ENCODE measurements at regions not wholly inside any gene's neighbourhood (a gene's known extent, or its start where the extent isn't known, plus 50 kb on each side); places are given as distances from the start of the nearest gene placed in this dataset.

DNA sequence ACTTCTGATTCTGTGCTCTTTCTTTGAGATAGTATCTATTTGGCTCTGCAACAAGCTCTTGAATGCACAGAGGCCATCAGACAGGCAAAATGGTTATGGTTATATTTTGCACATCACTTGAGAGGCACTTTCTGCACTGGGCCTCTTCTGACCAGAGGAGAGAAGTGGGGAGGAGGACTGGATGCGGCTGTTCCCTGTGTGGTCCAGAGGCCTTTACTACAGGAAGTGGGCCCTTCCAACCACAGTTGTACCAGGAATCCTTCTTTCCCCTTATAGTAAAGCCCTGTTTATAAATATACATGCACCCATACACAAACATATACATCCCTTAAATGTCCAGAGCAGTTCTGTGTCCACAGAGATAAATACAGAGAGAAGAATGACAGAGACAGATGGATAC lies 182.7 kb upstream of the HHIP start:
- POLR2A ChIA-PET: no interaction called here
- Mint-ChIP-seq H3K9me3 (no peaks in the 10 kb centered on the region), H3K4me1 (no peaks in the 10 kb centered on the region), H3K27ac (no peak overlapping the region), H3K36me3 (no peaks in the 10 kb centered on the region), H3K27me3 (peaks cover 0 to 12% (median 2%) of the 10 kb centered on the region in 5 donors), H3K4me3 (no peak overlapping the region)
- DNase-seq (no peak), ATAC-seq (no peak)

GRCh38 chr4:144463896-144464295 lies 182.1 kb upstream of the HHIP start:
- Mint-ChIP-seq H3K36me3 (no peaks in the 10 kb centered on the region), H3K27ac (no peak overlapping the region), H3K4me3 (no peak overlapping the region), H3K4me1 (no peaks in the 10 kb centered on the region), H3K27me3 (peaks cover 0 to 8% (median 0%) of the 10 kb centered on the region in 5 donors), H3K9me3 (no peaks in the 10 kb centered on the region)
- DNase-seq (no peak), ATAC-seq (no peak)
- POLR2A ChIA-PET: no interaction called here

DNA sequence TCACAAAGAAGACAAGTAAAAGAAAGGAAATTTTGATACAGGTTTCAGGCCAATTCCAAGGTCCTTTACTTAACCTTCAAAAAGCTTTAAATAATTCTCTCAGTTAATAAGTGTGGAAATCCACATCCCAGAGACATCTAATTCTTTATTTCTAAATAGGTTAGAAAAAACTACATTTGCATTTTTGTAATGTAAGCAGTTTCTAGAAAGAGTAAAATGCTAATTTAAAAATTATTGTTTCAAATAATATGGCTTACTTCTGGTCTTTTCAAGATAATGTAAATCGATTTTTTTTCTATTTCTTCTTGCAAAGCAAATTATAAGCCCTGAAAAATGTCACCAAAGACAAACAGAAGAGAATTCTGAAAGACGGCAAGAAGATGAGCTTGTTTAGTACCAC lies 180.4 kb upstream of the HHIP start:
- Mint-ChIP-seq H3K27ac (no peak overlapping the region), H3K9me3 (no peaks in the 10 kb centered on the region), H3K36me3 (no peaks in the 10 kb centered on the region), H3K27me3 (no peaks in the 10 kb centered on the region), H3K4me3 (no peak overlapping the region), H3K4me1 (no peaks in the 10 kb centered on the region)
- ATAC-seq: no peak
- no peak for DNase-seq
- POLR2A ChIA-PET: no interaction called here

DNA sequence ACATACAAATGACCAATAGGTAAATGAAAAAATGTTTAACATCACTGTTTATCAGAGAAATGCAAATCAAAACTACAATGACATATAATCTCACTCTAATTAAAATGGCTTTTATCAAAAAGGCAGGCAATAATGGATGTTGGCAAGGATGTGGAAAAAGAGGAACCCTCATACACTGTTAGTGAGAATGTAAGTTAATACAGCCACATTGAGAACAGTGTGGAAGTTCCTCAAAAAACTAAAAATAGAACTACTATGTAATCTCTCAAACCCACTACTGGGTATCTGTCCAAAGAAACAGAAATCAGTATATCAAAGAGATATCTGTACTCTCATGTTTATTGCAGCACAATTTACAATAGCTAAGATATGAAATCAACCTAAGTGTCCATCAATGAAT lies 165.9 kb upstream of the HHIP start:
- no peak for ATAC-seq
- H3K4me1 Mint-ChIP-seq: no peaks in the 10 kb centered on the region
- peaks cover 0 to 24% (median 8%) of the 10 kb centered on the region in 9 donors for H3K9me3 Mint-ChIP-seq
- no peak overlapping the region for H3K4me3 Mint-ChIP-seq
- H3K27me3 Mint-ChIP-seq: peaks cover 0 to 11% (median 2%) of the 10 kb centered on the region in 5 donors
- no peak overlapping the region for H3K27ac Mint-ChIP-seq
- no peak for DNase-seq
- POLR2A ChIA-PET: no interaction called here
- H3K36me3 Mint-ChIP-seq: peaks cover 0 to 11% (median 0%) of the 10 kb centered on the region in 3 donors

DNA sequence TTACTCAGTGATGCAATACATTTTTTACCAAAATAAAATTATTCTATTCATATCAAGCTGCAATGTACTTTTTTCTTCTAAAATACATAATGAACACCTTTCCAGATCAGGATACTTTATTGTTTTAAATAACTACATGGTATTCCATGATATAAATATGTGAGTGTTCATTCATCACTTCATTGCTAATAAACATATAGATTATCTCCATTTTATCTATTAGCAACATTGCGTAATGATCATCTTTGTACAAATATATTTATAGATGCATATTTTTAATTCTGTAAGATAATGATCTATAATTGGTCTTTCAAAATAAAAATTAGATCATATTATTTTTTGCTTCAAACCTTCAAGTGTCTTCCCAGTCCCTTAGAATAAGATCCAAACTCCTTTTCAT lies 156.1 kb upstream of the HHIP start:
- Mint-ChIP-seq H3K9me3 (peaks cover 0 to 13% (median 5%) of the 10 kb centered on the region in 9 donors), H3K27ac (no peak overlapping the region), H3K4me3 (no peak overlapping the region), H3K4me1 (no peaks in the 10 kb centered on the region), H3K36me3 (no peaks in the 10 kb centered on the region), H3K27me3 (peaks cover 0 to 4% (median 0%) of the 10 kb centered on the region in 5 donors)
- DNase-seq: no peak
- ATAC-seq: no peak
- POLR2A ChIA-PET: no interaction called here

- Mint-ChIP-seq H3K4me1 (no peaks in the 10 kb centered on the region), H3K27me3 (peaks cover 0 to 2% (median 0%) of the 10 kb centered on the region in 5 donors), H3K36me3 (no peaks in the 10 kb centered on the region), H3K27ac (no peak overlapping the region), H3K9me3 (no peaks in the 10 kb centered on the region), H3K4me3 (no peak overlapping the region)
- DNase-seq: no peak
- no peak for ATAC-seq
- POLR2A ChIA-PET: no interaction called here
Measured at GRCh38 chr4:144494280-144494679, 151.7 kb upstream of the HHIP start.

GRCh38 chr4:144495944-144496343 lies 150.0 kb upstream of the HHIP start:
- Mint-ChIP-seq H3K27ac (no peak overlapping the region), H3K36me3 (no peaks in the 10 kb centered on the region)

DNA sequence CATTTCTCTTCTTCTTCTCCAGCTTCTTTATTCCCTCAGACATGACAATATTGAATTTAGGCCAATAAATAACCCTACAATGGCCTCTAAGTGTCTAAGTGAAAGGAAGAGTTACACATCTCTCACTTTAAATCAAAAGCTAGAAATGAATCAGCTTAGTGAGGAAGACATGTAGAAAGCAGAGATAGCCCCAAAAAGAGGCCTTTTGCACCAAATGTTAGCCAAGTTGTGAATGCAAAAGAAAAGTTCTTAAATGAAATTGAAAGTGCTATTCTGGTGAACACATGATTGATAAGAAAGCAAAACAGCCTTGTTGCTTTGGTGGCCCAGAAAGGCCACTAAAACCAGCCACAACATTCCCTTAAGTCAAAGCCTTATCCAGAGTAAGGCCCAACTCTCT lies 146.2 kb upstream of the HHIP start:
- POLR2A ChIA-PET: no interaction called here
- Mint-ChIP-seq H3K4me3 (no peak overlapping the region), H3K36me3 (no peaks in the 10 kb centered on the region), H3K4me1 (peaks cover 0 to 2% (median 0%) of the 10 kb centered on the region in 4 donors), H3K27ac (no peak overlapping the region), H3K27me3 (peaks cover 0 to 2% (median 0%) of the 10 kb centered on the region in 5 donors), H3K9me3 (peaks cover 0 to 2% (median 0%) of the 10 kb centered on the region in 9 donors)
- DNase-seq (no peak), ATAC-seq (no peak)

More at GRCh38 chr4:144495944-144496343, 150.0 kb upstream of the HHIP start:
- POLR2A ChIA-PET: no interaction called here
- Mint-ChIP-seq H3K4me3 (no peak overlapping the region), H3K9me3 (no peaks in the 10 kb centered on the region), H3K4me1 (no peaks in the 10 kb centered on the region), H3K27me3 (peaks cover 0 to 2% (median 0%) of the 10 kb centered on the region in 5 donors)
- no peak for DNase-seq
- no peak for ATAC-seq

GRCh38 chr4:144501231-144501780 lies 144.7 kb upstream of the HHIP start:
- no peak overlapping the region for H3K4me3 Mint-ChIP-seq
- DNase-seq (no peak), ATAC-seq (no peak)
- H3K4me1 Mint-ChIP-seq: peaks cover 0 to 2% (median 0%) of the 10 kb centered on the region in 4 donors
- no peak overlapping the region for H3K27ac Mint-ChIP-seq
- peaks cover 0 to 5% (median 0%) of the 10 kb centered on the region in 5 donors for H3K27me3 Mint-ChIP-seq
- POLR2A ChIA-PET: no interaction called here
- no peaks in the 10 kb centered on the region for H3K36me3 Mint-ChIP-seq
- H3K9me3 Mint-ChIP-seq: peaks cover 0 to 2% (median 0%) of the 10 kb centered on the region in 9 donors

- H3K36me3 Mint-ChIP-seq: no peaks in the 10 kb centered on the region
- POLR2A ChIA-PET: no interaction called here
Measured at GRCh38 chr4:144504883-144505282, 141.1 kb upstream of the HHIP start.

GRCh38 chr4:144507311-144508101 lies 138.4 kb upstream of the HHIP start:
- H3K9me3 Mint-ChIP-seq: peaks cover 0 to 2% (median 0%) of the 10 kb centered on the region in 9 donors
- POLR2A ChIA-PET: no interaction called here
- H3K27me3 Mint-ChIP-seq: peaks cover 0 to 8% (median 0%) of the 10 kb centered on the region in 5 donors
- H3K4me1 Mint-ChIP-seq: no peaks in the 10 kb centered on the region
- H3K36me3 Mint-ChIP-seq: no peaks in the 10 kb centered on the region
- DNase-seq: no peak
- H3K27ac Mint-ChIP-seq: no peak overlapping the region
- ATAC-seq: no peak
- no peak overlapping the region for H3K4me3 Mint-ChIP-seq

More at GRCh38 chr4:144504883-144505282, 141.1 kb upstream of the HHIP start:
- Mint-ChIP-seq H3K4me1 (peaks cover 0 to 2% (median 0%) of the 10 kb centered on the region in 4 donors), H3K27me3 (peaks cover 0 to 8% (median 2%) of the 10 kb centered on the region in 5 donors), H3K4me3 (no peak overlapping the region), H3K9me3 (peaks cover 0 to 2% (median 0%) of the 10 kb centered on the region in 9 donors), H3K27ac (no peak overlapping the region)
- DNase-seq (no peak), ATAC-seq (no peak)

DNA sequence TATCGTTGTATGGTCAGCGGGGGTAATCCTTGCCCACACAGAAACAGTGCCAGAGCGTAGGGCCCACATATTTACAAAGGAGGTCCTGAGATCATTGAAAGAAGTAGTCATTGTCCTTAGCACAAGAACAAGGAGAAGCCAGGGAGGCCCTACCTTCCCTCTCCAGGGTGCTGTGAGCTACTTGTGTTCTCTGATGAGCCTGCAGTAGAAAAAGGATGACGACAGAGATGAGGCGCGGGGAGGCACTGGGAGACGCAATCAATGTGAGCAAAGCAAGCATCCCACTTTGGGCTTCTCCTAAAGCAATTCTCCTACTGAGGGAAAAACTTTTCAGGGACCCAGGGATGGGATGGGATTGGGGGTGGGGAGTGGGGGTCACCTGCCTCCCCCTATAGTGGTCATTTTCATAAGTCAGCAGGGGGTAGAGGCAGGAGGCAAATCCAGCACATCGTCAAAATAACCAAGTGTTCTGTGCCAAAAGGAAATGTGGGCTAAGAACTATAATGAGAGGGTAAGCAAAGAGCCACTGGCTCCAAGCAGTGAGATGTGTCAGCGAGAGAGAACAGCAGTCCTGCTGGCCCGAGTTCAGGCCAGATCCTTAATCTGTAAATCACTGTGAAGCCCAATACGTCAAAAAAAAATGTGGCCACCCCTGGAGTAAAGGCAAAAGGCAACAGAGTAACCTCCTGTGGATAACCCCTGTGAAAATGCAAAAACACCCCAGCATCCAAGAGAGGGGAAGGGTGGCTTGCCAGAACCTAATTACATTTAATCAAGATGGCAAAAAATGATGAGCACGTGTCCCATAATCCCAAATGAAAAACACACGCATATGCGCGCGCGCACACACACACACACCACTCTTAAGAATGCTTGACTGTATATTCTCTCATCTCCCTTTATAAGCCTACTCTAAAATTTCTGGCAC lies 136.6 kb upstream of the HHIP start:
- Mint-ChIP-seq H3K36me3 (no peaks in the 10 kb centered on the region), H3K4me1 (no peaks in the 10 kb centered on the region), H3K9me3 (peaks cover 0 to 2% (median 0%) of the 10 kb centered on the region in 9 donors), H3K27ac (no peak overlapping the region), H3K27me3 (peaks cover 0 to 8% (median 0%) of the 10 kb centered on the region in 5 donors), H3K4me3 (no peak overlapping the region)
- ATAC-seq (no peak), DNase-seq (no peak)
- POLR2A ChIA-PET: no interaction called here

DNA sequence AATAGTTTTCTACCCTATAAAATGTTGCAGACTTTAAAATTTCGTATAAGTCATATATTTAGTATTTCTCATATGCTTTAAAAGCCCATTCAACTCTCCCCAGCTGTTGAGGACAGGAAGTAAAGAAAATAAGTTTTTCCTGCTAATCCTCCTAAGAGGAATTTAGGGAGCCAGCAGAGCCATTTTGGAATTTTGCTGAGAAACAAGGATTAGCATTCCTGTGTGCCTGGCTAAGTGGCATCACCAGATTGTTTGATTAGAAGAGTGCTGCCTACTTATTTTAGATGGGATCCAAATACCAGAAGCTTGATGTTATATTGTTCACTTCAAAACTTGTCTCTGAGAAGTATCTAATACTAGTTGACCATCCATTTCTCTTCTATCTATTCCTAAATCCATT lies 131.2 kb upstream of the HHIP start:
- ATAC-seq: no peak
- POLR2A ChIA-PET: no interaction called here
- Mint-ChIP-seq H3K27ac (no peak overlapping the region), H3K9me3 (peaks cover 0 to 2% (median 0%) of the 10 kb centered on the region in 9 donors), H3K36me3 (no peaks in the 10 kb centered on the region), H3K4me3 (no peak overlapping the region), H3K4me1 (no peaks in the 10 kb centered on the region), H3K27me3 (peaks cover 0 to 6% (median 0%) of the 10 kb centered on the region in 5 donors)
- no peak for DNase-seq
